GM12874 (cell line): ENCODE measurements at regions not wholly inside any gene's neighbourhood (a gene's known extent, or its start where the extent isn't known, plus 50 kb on each side); places are given as distances from the start of the nearest gene placed in this dataset.

ENCODE experiments used
- TF ChIP-seq, protein P1 (sequence below): IDR thresholded peaks from 2 replicates; pipeline ENCODE4 v1.5.1; 2011; ENCODE audit warnings: low read depth, mild to moderate bottlenecking, control low read depth, low read length, moderate library complexity; ENCODE audit not compliant: insufficient read depth

DNA sequence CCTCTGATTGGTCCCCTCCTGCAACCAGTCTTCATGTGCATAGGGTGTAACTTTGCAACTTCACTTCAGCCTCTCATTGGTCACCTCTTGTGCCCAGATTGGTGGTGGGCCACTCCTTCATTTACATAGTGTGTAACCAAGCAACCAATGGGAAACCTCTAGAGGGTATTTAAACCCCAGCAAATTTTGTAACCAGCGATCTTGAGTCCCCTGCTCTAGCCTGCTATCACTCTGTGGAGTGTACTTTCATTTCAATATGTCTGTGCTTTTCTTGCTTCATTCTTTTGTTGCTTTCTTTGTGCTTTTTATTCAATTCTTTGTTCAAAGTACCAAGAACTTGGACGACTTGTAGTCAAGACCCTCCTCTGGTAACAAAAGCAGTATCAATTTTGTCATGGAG lies 1336.9 kb upstream of the SPRY2 start:
- TF ChIP-seq, protein P1, sequence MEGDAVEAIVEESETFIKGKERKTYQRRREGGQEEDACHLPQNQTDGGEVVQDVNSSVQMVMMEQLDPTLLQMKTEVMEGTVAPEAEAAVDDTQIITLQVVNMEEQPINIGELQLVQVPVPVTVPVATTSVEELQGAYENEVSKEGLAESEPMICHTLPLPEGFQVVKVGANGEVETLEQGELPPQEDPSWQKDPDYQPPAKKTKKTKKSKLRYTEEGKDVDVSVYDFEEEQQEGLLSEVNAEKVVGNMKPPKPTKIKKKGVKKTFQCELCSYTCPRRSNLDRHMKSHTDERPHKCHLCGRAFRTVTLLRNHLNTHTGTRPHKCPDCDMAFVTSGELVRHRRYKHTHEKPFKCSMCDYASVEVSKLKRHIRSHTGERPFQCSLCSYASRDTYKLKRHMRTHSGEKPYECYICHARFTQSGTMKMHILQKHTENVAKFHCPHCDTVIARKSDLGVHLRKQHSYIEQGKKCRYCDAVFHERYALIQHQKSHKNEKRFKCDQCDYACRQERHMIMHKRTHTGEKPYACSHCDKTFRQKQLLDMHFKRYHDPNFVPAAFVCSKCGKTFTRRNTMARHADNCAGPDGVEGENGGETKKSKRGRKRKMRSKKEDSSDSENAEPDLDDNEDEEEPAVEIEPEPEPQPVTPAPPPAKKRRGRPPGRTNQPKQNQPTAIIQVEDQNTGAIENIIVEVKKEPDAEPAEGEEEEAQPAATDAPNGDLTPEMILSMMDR = no peak

DNA sequence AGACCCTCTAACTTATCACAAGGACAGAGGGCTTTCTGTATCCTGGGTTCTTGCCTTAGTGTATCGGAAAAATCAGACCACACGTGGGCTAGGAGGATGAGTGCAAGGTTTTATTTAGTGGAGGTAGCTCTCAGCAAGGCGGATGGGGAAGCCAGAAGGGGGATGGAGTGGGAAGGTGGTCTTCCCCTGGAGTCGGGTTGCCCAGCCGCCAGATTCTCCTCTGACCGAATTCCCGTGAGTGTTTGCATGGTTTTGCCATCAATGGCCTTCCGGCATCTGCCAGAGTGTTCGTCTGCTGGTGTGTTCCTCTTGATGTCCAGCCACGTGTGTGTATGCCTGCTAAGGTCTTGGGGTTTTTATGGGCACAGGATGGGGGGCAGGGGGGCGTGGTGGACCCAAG lies 1335.1 kb upstream of the SPRY2 start:
- TF ChIP-seq, protein P1 = no peak

DNA sequence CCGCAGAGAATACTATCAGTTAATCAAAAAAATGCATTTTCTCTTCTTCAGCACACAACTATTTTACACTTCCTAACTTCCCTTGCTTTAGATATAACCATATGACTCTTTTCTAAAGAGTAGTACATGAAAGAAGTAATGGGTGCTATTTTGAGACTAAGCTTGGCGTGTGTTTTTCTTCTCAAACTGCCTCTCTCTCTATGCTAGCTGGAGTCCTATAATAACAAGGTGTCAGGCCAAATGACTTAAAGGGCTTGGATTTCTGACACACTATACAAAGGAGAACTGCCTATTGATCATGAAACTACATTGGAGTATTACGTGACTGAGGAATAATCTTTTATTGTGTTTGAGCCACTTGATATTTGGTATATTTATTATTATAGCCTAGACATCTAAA lies 1330.1 kb upstream of the SPRY2 start:
- TF ChIP-seq, protein P1 = no peak

DNA sequence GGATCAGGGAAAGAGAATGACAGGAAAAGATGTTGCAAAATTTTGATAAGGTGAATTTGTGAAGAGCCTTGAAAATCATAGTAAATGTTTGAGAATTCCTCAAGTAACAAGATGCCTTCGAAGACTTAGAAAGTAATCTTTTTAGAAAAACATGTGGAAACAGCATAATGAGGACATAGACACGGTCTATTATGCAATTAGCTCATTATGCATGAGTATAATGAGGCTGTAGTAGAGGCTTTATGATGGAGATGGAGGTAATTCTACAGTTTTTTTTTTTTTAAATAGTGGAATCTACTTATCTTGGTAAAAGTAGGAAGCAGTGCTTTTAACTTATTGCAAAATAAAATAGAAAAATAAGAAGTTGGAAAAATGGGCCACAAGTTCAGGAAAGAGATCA lies 1329.1 kb upstream of the SPRY2 start:
- TF ChIP-seq, protein P1 = no peak

DNA sequence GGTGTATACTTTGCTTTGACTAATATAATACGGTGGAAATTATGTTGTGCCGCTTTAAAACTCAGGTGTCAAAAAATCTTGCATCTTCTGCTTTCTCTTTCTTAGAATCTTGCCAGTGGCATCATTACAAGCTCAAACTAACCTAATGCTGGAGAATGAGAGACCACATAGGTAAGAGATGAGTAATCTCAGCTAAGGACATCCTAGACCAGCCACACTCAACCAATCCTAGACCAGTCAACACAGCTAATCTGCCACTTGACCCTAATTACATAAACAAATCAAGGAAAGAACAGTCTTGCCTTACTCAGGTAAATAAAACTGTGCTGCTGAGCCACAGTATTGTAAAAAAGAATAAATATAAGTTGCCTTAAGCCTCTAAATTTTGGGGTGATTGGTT lies 1323.9 kb upstream of the SPRY2 start:
- TF ChIP-seq, protein P1 = no peak

DNA sequence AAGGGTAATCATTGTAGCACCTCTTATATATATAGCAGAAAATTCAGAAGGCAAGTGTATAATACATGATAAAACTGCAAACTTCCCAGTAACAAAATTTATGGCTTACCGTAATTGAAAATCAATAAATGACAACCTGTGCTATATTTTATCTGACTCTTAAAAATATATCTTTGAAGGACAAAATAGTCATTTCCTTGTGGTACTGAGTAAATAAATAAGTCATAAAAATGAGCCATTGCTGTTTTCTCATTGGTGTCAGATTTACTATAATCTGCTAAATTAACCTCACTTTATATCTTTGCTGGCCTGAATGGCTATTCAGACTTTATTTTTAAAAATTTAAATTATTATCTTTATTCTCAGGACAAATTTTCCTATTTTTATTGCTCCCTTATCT lies 1319.1 kb upstream of the SPRY2 start:
- TF ChIP-seq, protein P1 = no peak

DNA sequence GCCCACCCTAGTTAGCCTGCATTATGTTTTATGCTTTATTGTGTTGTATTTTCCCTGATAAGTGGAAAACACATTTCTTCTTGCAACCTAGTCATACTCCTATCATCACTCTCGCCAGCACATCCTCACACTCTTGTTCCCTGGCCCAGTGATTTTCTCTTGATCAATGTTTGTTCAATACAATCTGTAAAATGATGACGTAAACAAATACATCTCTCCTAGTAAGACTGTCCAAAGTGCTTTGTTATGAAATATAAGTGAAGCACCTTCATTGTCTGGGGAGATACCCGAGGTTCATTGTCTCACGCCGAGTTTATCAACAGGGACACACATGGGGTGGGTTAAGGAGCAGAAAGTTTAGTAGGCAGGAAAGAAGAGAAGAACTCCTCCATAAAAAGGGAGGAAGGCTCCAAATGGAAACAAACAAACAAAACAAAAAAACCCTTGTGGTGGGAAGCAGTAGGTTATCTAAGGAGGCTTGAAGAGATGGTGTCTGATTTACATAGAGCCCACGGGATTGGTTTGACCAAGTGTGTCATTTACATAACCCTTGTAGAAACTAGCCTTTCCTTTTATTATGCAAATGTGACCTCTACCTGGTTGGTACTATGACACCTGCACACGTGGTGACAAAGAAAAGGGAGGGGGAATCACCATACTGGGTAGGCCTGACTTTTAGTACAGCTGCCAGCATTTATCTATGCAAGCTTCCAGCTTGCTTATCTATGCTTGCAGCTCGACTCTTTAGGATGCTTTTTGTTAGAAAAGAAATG lies 1317.9 kb upstream of the SPRY2 start:
- TF ChIP-seq, protein P1 = no peak
